ENCODE measurements at regions not wholly inside any gene's neighbourhood (a gene's known extent, or its start where the extent isn't known, plus 50 kb on each side); places are given as distances from the start of the nearest gene placed in this dataset.

DNA sequence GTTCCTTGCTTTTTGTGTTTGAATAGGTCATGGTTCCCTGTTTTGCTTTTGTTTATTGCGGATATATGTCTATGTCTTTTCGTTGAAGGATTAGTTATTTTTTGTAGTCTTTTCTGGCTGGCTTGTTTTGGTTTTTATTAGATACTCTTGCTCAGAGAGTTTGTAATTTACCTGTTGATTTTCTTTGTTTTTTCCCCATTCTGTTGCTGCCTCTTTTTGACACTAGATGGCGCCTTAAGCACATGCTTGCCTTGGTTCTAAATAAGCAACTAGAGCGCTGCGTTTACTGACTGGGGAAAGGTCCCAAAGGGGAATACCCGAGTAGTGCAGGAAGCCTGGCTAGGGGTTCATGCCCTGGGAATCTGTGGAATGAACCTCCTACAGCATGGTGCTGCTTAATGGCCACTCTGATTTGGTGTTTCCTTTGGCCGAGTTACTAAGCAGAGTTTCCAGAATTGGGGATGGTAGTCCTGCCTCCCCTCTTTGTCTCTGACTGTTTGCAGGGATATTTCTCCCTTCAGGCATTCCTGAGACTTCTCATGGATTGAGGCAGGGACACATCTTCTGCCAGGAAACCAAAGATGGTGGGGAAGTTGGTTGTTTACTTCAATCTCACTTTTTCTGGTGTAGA lies 143.2 kb downstream of the PTPRU start:
- Histone ChIP-seq H3K4me1 (no peaks in the 10 kb centered on the region), H3K9me3 (peaks cover 0 to 19% of the 10 kb centered on the region in 2 donors)
- intact Hi-C loops (cut with DNase I) = no loop called here

More for the DNA sequence above, 143.2 kb downstream of the PTPRU start:
- TF ChIP-seq, protein P1, sequence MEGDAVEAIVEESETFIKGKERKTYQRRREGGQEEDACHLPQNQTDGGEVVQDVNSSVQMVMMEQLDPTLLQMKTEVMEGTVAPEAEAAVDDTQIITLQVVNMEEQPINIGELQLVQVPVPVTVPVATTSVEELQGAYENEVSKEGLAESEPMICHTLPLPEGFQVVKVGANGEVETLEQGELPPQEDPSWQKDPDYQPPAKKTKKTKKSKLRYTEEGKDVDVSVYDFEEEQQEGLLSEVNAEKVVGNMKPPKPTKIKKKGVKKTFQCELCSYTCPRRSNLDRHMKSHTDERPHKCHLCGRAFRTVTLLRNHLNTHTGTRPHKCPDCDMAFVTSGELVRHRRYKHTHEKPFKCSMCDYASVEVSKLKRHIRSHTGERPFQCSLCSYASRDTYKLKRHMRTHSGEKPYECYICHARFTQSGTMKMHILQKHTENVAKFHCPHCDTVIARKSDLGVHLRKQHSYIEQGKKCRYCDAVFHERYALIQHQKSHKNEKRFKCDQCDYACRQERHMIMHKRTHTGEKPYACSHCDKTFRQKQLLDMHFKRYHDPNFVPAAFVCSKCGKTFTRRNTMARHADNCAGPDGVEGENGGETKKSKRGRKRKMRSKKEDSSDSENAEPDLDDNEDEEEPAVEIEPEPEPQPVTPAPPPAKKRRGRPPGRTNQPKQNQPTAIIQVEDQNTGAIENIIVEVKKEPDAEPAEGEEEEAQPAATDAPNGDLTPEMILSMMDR (IDR thresholded peaks at IDR 0.05) = peak in 1 of 3 experiments; percentile 31
- no peak for DNase-seq (ENCODE audit: low spot score in 2 of 2)
- Histone ChIP-seq H3K27ac (no peak overlapping the region), H3K27me3 (no peaks in the 10 kb centered on the region), H3K36me3 (no peaks in the 10 kb centered on the region), H3K4me3 (no peak overlapping the region)
